ENCODE measurements at regions not wholly inside any gene's neighbourhood (a gene's known extent, or its start where the extent isn't known, plus 50 kb on each side); places are given as distances from the start of the nearest gene placed in this dataset.

DNA sequence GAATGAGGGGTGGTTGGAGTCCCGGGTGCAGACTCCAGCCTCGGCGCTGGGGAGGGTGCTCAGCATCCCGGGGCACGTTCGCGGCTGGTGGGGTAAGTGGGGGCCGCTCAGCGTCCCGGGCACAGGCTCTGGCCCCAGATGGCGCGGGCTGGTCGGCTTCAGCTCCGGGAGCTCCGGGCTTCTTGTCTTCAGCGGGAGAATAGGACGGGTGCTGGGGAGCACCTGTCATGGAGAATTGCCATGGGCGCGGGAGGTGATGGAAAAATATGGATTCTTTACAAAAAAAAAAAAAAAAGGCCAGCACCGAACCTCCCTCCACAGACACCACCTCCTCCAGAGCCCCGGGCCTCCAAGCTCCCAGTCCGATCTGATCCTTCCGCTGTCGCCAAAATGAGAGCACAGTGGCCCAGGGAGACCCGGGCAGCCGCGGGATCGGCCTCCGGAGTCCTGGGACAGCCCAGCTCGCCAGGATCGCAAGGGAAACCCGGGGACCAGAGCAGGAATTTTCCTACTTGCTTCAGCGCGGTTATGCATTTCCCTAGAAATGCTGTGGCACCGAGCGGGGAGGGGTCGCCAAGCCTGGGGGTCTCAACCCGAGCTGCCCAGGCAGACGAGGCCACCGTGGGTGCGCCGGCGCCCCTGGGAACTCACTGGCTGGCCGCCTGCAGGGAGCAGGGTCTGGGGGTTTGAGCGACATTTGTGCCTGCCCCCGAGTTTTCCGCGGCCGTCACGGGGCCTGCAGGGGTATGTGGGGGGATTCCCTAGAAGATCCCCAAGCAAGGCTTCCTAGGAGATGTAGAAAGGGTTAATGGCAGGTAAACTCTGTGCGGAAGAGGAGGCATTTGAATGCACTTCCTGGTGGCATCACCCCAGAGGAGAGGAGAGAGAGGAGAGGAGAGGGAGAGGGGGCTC lies 1336.9 kb downstream of the BRD1 start:
- DNase-seq (ENCODE audit: low read depth) (no peak), FAIRE-seq (no peak)
- H3K4me3 ChIP-seq (ENCODE audit: low read depth, low read length): no peak overlapping the region
- TF ChIP-seq, protein P1, sequence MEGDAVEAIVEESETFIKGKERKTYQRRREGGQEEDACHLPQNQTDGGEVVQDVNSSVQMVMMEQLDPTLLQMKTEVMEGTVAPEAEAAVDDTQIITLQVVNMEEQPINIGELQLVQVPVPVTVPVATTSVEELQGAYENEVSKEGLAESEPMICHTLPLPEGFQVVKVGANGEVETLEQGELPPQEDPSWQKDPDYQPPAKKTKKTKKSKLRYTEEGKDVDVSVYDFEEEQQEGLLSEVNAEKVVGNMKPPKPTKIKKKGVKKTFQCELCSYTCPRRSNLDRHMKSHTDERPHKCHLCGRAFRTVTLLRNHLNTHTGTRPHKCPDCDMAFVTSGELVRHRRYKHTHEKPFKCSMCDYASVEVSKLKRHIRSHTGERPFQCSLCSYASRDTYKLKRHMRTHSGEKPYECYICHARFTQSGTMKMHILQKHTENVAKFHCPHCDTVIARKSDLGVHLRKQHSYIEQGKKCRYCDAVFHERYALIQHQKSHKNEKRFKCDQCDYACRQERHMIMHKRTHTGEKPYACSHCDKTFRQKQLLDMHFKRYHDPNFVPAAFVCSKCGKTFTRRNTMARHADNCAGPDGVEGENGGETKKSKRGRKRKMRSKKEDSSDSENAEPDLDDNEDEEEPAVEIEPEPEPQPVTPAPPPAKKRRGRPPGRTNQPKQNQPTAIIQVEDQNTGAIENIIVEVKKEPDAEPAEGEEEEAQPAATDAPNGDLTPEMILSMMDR (IDR thresholded peaks at IDR 0.05; ENCODE audit: insufficient read depth, low read length, severe bottlenecking): no peak
- peaks cover 21% of the 10 kb centered on the region for H3K27me3 ChIP-seq (ENCODE audit: control insufficient read depth, insufficient read depth, low read length)
- no peaks in the 10 kb centered on the region for H3K36me3 ChIP-seq (ENCODE audit: control insufficient read depth, insufficient read depth, low read length)

DNA sequence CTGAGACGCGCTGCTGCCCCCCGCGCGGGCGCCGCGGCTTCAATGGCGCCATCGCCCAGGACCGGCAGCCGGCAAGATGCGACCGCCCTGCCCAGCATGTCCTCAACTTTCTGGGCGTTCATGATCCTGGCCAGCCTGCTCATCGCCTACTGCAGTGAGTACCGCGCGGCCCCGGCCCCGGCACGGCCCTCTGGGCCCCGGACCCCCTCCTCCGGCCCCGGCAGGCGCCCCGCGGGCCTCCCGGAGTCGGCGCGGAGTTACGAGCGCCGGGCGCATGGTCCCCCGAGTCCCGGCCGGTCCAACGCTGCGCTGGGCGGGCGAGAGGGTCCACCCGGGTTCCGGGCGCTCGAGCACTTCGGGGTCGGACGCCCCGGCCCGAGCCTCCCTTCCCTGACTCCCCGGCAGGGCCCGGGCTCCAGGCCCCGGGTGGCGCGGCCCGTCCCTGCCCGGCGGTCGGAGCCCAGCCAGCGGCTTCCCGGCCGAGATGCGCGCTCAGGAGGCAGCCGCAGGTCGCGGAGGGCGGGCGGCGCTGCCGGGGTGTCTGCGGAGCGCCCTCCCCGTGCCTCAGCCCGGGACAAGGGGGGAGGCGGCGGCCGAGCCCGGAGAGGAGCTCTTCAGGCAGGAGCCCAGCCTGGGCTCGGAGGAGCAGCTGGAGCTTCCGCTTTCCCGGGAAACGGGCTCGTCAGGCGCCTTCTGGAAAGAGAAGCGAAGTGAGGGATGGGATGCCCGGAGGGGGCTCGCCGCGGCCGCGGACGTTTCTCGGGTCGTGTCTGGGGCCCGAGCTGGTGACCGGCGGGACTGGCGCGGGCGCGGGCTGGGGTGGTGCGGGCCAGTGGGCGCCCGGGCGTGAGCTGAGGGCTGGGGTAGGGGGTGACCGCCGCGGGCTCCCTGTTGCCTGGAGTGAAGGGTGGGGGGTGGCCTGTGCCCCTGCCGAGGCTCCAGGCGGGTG lies 1337.8 kb downstream of the BRD1 start:
- H3K36me3 ChIP-seq (ENCODE audit: control insufficient read depth, insufficient read depth, low read length): no peaks in the 10 kb centered on the region
- no peak overlapping the region for H3K4me3 ChIP-seq (ENCODE audit: low read depth, low read length)
- TF ChIP-seq, protein P1 (IDR thresholded peaks at IDR 0.05; ENCODE audit: insufficient read depth, low read length, severe bottlenecking): no peak
- peaks cover 23% of the 10 kb centered on the region for H3K27me3 ChIP-seq (ENCODE audit: control insufficient read depth, insufficient read depth, low read length)
- DNase-seq (ENCODE audit: low read depth): no peak
- no peak for FAIRE-seq

DNA sequence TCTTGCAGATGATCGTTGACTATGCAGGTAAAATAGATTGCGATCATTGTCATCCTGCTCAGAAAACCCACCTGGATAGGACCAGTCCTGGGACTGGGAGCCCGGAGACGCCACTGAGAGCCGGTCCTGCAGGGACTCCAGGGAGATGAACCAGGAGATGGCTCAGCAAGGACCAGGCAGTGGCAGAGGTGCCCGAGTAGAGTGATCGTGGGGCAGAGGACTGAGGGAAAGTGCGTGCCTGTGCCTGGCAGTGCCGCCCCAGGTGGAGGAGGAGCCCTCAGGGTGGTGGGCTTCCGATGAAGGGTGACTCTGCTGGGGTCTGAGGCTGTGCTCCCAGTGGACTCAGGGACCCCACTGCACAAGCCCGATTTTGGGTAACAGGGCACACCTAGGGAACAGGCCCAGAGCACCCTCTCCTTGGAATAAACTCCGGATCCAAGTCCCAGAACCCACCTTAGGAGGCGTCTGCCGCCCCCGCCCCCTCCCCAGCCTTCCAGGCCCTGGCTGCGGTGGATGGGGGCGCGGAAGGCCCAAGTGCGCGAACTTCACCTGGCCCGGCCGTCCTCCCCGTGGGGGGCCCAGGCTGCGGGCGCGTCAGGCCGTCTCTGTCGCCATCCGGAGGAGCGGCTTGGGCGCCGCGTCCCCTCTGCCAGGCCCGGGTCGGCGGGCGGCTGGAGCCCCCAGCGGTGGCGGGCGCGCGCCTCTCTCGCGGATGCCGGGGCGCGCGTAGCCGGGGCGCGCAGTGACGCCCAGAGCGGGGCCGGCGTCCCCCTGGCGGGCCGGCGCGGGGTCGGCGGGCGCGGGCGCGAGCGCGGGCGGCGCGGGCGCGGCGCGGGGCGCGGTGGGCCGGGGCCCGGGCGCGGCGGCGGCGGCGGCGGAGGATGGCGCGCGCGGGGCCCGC lies 1338.8 kb downstream of the BRD1 start:
- no peak for DNase-seq (ENCODE audit: low read depth)
- Histone ChIP-seq H3K27me3 (ENCODE audit: control insufficient read depth, insufficient read depth, low read length) (peaks cover 23% of the 10 kb centered on the region), H3K36me3 (ENCODE audit: control insufficient read depth, insufficient read depth, low read length) (no peaks in the 10 kb centered on the region), H3K4me3 (ENCODE audit: low read depth, low read length) (no peak overlapping the region)
- TF ChIP-seq, protein P1 (IDR thresholded peaks at IDR 0.05; ENCODE audit: insufficient read depth, low read length, severe bottlenecking): no peak
- no peak for FAIRE-seq

DNA sequence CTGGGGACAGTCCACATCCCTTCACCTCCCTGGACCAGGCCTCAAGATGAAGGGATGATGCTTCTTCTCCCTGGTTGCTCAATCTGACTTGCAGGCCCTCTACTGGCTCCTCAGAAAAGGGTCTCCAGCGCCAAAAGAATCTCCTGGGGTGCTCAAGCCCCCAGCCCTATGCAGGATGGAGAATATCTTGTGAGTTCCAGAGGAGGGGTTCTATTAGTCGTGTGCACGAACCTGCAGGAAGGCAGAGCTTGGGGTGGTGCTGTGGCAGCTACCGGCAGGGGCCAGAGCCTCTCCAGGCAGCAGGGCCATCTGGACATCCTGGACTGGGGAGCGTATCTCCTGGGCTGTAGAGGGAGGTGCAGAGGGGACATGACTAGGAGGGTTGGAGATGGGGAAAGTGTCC lies 1339.5 kb downstream of the BRD1 start:
- no peak for DNase-seq (ENCODE audit: low read depth)
- no peaks in the 10 kb centered on the region for H3K36me3 ChIP-seq (ENCODE audit: control insufficient read depth, insufficient read depth, low read length)
- TF ChIP-seq, protein P1 (IDR thresholded peaks at IDR 0.05; ENCODE audit: insufficient read depth, low read length, severe bottlenecking): no peak
- no peak for FAIRE-seq
- peaks cover 23% of the 10 kb centered on the region for H3K27me3 ChIP-seq (ENCODE audit: control insufficient read depth, insufficient read depth, low read length)
- no peak overlapping the region for H3K4me3 ChIP-seq (ENCODE audit: low read depth, low read length)

DNA sequence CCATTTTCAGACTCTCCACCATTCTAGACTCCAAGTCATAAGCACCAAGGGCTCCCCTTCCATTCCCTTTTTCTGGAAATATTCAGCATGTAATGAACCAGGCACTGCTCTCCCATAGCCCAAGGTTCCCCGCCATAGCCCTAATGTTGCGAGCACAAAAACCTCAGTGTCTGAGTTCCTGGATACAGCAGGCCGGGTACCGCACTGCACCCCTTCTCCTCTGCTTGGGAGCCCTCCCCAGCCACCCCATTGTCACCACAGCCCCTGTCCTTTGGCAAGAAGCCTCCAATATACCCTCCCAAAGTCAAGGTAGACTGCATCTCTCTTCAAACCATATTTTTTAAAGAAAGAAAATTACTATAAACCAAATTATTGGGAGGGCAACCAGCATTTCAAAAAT lies 1341.1 kb downstream of the BRD1 start:
- H3K27me3 ChIP-seq (ENCODE audit: control insufficient read depth, insufficient read depth, low read length): peaks cover 20% of the 10 kb centered on the region
- DNase-seq (ENCODE audit: low read depth): no peak
- FAIRE-seq: no peak

More for the DNA sequence above, 1341.1 kb downstream of the BRD1 start:
- H3K4me3 ChIP-seq (ENCODE audit: low read depth, low read length): no peak overlapping the region
- no peaks in the 10 kb centered on the region for H3K36me3 ChIP-seq (ENCODE audit: control insufficient read depth, insufficient read depth, low read length)
- TF ChIP-seq, protein P1 (IDR thresholded peaks at IDR 0.05; ENCODE audit: insufficient read depth, low read length, severe bottlenecking): no peak

Measured in bronchial epithelial cell (primary cell).